ENCODE measurements at regions not wholly inside any gene's neighbourhood (a gene's known extent, or its start where the extent isn't known, plus 50 kb on each side); places are given as distances from the start of the nearest gene placed in this dataset.
A peak's percentile ranks its signal among the peaks of the same experiment; 100 is the strongest.

DNA sequence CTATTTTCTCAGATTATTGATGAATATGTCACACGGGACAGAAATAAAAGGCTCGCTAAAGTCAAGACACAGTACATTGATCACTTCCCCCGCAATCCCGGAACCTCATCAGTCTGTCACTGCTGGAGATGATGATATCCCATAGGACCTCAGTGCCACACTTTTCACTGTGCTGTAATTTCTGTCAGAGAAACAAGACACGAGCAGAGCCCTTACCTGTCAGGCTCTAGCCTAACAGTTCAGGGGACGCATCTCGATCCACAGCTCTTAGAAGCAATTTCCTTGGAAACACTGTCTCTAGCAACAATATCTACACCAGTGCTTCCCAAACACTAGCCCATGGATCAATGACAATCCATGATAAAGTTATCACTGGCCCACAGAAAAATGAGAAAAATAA lies 140.0 kb downstream of the GRIN2B start:
- DNase-seq (ENCODE audit: low spot score) = no peak

DNA sequence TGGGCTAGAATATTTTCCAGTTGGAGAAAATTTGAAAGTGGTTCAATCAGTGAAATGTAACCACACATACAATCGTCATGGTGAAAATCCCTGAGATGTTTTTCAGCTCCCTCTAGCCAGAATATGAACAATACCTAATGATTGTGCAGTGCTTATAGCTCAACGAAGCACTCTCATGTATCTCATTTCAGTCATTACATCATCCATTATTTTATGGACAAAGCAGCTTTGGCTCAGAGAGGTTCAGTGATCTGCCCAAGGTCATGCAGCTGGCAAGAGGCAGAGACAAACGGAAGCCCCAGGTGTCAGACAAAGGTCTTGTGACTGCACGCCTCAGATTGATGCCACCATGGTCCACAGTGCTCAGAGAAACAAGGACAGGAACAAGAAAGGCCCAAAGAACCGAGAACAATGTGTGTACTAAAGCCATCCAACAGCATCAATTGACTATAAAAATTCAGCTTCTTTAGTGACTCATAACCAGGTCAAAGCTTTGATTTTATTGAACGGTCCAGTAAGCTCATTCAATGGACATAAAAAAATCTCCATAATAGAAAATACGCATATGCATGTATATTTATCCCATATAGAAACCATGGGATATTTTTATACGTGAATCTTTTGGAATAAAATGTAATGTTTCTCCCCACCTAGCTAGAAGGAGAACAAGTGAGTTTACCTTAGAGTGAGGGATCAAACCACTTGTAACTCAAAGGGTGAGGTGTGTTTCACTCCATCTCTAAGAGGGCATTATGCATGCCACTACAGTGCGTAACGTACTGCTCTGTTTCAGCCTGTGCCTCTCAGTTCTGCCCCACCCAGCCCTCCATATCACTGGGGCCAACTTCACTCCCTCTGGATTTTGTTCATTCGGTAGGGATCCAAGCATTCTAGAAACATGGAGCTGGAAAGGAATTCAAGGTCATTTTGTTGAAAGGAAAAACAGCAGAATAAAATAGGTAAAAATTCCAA lies 141.8 kb downstream of the GRIN2B start:
- no peak for DNase-seq (ENCODE audit: low spot score)

DNA sequence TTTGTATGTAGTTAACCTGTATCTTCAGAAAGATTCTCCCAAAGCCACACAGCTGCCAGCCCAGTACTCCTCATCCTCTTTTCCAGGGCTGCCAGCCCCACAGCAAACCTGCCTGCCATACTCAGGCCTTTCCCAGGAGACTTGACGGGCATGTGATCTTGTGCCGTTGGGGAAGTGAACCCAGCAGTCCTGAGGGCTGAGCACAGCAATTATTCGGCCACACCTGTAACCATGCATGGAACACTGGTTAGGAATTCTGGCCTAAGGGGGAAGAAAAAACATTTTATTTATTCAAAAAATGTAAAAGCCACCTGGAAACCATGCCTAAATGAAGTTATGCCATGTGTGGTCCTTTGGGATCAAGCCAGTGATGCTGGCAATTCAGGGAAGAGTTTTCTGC lies 145.3 kb downstream of the GRIN2B start:
- no peak for DNase-seq (ENCODE audit: low spot score)

DNA sequence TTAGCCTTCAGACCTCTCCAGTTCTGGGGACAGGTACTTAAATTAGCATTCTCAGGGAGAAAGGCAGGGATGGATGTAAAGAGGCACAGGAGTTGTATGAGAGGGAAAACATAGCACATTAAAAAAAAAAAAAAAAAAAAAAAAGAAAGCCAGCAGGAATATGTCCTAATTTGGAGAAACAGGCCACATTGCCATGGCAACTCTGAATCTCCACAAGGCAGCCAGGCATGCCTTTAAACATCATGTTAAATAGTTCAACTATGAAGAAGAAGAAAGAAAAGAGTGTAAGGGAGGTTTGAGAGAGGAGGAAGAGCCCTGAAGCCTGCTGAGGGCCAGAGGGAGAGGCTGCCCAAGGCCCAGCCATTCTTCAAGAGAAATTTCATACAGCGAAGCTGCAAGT lies 145.8 kb downstream of the GRIN2B start:
- no peak for DNase-seq (ENCODE audit: low spot score)

DNA sequence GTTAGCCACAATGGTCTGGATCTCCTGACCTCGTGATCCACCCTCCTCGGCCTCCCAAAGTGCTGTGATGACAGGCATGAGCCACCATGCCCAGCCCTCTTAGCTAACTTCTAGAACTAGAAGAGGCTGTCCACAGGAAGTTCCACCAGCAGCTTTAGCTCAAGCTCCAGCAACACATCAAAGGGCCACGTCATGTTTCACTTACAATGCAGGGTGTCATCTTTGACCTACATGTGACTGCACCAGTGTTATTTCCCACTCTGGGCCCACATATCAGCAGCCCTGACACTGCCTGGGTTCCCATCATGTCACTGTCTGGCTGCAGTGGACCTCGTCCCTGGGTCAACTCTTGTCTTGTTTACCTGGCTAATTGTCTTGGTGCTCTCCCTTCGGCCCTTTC lies 147.2 kb downstream of the GRIN2B start:
- no peak for DNase-seq (ENCODE audit: low spot score)

DNA sequence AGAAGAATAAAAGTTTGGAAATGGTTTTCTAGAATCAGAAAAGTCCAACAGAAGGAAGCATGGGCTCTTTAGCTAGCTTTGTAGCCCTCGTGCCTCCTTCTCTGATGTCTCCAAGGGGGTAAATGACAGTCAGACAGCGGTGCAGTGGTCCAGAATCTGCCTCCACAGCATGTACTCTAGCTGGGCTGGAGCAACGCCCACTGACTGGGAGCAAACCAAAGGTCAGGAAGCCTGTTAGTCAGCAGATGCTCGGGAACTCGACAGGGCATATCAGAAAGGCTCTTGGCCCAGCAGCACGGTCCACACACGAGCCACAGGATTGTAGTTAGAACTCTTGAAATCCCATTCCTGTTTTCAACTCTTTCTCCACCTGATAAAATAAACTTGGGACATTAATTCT lies 164.3 kb downstream of the GRIN2B start:
- no peak for DNase-seq (ENCODE audit: low spot score)

DNA sequence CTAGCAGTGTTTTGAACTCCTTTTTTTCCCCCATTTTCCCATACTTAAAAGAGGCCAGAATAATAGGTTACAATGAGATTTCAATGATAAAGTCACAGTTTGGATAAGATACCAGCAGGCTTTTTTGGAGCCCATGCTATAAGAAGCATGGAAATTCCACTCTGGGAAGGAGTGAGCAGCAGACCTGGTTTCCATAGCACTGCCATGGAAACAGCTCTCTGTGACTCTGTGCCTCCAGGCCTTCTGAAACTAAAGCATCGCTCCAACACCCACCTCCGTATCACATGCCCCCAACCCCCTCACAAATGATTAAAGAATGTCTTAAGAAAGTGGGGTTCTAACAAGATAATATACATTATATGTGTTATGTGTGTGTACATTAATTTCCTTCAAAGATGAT lies 165.0 kb downstream of the GRIN2B start:
- no peak for DNase-seq (ENCODE audit: low spot score)

DNA sequence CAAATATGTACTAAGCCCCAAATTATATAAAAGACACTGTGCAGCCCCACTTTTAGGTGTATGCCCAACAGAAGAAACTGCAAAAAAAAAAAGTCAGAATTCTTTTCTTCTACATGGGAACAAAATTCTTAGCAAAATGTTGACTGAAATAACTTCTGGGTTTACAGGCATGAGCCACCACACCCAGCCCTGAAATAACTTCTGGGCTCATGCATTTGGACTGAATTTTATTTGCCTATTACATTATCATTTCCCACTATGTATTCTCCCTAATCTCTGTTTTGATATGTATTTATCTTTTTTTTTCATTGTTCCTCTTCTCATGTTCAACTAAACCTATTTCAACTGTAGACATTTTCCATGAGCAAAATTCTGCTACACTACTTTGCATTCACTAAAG lies 169.2 kb downstream of the GRIN2B start:
- no peak for DNase-seq (ENCODE audit: low spot score)

DNA sequence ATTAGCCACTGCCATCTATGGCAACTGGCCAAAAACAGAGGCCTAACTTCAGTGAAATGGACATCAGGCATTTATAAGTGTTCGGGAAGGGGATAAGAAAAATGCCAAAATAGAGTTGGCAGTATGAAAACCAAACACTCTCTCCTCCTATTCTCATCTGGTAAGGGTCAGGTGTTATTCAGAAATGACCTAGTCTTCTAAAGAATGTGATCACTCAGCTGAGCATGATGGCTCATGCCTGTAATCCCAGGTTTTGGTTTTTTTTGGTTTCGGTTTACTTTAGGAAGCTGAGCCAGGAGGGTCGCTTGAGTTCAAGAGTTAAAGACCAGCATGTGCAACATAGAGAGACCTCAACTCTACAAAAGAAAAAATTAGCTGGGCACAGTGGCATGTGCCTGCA lies 170.3 kb downstream of the GRIN2B start:
- DNase-seq (ENCODE audit: low spot score) = no peak

DNA sequence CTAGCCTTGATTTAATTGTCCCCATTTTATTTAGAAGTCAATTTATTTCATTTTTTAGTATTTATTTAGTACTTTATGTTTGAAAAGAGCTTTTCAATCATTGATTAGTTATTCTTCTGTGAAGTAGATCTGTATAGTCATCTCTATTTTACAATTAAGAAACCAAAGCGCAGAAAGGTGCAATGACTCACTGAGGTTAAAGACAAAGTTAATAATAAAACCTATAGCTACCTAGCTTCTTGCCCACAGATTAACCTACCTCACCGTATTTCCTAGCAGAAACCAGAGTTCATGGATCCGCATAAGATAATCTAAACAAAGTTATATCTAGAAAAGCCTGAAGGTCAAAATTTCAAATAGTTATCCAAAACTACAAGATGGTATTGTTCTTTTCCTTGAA lies 176.4 kb downstream of the GRIN2B start:
- DNase-seq (ENCODE audit: low spot score) = no peak

DNA sequence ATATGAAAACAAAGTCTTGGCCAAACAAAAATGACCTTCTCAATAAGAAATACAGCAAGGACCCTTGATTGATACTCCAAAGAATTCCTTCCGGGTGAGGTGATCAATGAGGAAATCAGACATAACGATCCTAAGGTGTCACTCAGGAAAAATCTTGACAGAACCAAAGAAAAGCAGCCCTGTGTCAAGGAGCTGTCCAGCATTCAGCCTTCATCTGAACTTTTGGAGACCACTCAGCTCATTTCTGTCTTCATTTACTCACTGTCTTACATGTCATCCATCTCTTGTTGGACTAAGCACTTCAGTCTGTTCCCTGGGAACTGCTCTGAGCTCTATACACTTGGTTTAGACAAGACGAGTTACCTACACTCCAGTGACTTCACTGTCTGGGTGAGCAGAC lies 179.9 kb downstream of the GRIN2B start:
- no peak for DNase-seq (ENCODE audit: low spot score)

DNA sequence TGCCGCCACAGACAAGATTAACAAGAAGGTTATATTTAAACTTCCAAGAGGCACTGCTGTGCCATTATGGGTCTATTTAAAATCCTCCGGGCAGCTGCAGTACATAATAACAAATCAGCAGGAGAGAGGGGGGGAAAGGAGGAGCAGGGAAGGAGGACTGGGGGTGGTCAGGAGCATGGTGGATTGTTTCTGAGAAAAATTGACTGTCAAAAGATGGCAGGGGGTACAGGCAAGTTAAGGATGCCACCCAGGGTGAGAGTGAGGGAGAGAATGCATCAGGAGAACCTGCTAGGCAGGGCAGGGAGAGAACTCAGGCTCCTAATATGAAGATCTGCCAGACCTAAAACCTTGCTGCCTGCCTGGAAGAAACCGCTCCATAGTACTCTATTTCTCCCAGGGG lies 181.8 kb downstream of the GRIN2B start:
- no peak for DNase-seq (ENCODE audit: low spot score)

DNA sequence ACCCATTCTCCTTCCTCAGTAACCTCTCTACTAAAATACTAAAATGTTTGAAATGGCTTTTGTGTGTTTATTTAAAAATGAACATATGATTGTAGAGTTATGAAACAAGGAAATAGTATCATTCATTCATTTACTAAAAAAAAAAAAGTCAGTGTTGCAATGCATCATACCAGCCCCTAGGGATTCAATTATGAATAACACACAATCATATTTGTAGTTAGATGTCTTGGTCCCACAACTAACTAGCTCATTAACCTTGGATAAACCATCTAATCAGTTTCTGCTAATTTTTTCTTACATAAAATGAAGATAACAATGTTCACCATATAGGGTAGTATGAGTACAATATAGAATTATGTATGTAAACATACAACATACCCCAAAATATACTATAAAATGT lies 183.2 kb downstream of the GRIN2B start:
- DNase-seq (ENCODE audit: low spot score) = no peak

DNA sequence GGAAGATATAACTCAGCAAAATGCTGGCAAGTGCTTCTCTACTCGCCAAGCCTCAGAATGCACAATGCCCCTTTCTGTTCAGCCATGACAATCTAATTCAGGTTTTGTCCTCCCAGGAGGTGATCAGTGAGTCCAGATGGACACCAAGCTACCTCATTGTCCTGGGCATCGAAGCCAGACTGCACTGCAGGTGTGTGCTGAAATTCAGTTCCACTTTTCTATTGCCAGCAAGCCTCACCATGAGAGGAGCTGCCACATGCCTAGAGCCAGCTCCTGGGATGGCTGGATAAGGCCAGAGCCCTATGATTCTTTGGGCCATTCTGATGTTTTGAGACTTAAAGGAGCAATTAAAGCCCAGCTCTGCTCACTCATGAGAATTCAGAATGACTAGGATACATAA lies 186.7 kb downstream of the GRIN2B start:
- DNase-seq (ENCODE audit: low spot score) = no peak

DNA sequence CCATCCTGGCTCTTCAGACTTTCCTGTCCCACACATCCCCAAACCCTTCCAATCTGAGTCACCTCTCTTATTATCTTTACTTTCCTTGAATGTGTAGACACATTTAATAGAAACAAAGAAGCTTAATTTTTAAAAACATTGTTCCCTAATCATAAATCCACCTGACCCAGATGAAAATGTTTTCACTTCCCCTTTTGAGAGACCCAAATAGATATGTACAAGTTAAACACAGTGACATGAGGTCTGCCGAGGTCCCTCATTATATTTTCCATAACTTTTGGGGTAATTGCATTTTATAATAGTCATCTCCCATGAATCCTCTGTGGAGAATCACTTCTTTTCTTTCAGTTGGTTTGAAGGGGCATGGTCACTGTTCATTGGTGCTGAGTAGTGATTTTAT lies 191.1 kb downstream of the GRIN2B start:
- peak; percentile 14 for DNase-seq (ENCODE audit: low spot score)

DNA sequence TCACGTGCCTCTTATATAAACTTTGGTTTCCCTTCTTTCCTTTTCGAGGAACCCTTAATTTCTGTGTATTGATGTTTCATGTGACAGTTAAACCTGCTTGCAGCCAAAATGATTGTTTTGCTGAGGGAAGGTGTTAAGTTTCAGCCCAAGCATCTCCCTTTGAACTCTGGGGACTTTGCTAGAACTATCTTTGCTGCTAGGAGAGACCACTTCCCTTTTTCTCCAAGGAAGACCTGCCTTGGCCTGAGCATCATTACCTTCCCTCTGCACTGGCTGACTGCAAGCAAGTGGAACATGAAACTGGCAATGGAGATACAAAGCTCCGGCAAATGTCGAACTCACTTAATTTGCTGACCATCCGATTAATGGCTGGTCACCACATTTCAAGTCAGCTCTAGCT lies 192.8 kb downstream of the GRIN2B start:
- no peak for DNase-seq (ENCODE audit: low spot score)

DNA sequence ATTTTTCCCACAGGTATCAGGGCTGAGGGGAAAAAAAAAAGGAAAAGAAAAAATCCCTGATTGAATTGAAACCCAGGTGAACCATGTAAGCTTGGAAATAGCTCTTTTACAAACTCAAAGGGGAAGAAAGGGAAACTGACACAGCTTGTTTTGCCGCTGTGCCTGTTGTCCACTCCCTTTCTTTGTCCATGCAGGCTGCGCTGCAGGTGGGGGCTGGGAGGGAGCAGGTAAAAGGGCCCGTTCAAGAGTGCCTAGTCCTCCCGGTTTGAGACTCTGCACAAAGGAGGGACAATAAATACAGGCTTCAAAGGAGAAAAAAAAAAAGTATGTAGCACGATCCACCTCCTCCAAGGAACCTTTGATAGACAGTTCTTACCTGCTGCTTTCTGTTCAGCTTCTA lies 194.8 kb downstream of the GRIN2B start:
- no peak for DNase-seq (ENCODE audit: low spot score)

DNA sequence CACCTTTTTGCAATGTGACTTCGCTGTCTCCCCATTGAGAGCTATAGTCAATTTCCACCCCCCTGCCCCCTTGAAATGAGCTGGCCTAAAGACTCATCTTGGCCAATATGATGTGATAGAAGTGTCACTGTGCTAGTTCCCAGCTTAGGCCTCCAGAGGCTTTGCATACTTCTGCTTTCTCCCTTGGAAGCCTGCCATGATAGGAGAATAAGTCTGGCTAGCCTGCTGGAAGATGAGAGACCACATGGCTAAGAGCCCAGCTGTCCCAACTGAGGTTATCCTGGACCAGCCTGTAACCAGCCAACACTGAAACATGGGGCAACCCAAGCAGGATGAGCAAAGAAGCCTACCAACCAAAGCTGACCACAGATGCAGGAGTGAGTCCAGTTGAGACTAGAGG lies 196.9 kb downstream of the GRIN2B start:
- DNase-seq (ENCODE audit: low spot score) = no peak

DNA sequence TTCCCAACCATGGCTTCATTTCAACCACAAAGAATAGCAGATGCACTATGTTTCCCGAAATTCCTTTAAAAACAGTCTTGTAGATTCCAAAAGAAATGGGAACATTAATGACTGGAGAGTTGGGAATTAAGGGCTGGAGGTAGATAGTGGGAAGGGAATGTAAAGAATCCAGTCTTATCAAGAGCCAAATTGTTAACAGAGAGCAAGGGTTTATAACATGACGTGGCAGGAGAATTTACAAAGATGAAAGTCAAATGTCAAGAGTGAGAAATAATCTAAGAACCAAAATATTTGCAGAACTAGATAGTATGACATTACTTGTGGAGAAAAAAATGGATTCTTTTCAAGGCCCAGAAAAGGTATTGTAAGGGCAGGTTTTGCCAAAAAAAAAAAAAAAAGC lies 200.9 kb downstream of the GRIN2B start:
- DNase-seq (ENCODE audit: low spot score) = no peak

DNA sequence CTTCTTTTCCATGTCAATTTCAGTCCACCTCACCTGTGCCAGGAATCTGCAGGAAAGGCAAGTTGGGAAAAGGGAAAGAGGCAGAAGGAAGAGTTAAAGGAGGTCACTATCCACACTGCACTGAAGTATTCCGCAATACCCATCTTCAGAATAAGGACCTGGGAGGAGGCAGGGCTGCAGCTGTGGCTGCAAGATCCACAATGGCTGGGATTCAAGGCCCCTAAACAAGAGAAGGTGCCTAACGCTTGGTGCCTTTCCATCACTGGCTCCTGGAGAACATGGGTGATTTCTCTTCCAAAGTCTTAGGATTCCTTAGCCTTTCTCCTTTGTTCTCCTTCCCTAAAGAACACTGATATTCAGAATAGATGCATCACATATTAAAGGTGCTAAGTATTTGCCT lies 204.0 kb downstream of the GRIN2B start:
- no peak for DNase-seq (ENCODE audit: low spot score)

DNA sequence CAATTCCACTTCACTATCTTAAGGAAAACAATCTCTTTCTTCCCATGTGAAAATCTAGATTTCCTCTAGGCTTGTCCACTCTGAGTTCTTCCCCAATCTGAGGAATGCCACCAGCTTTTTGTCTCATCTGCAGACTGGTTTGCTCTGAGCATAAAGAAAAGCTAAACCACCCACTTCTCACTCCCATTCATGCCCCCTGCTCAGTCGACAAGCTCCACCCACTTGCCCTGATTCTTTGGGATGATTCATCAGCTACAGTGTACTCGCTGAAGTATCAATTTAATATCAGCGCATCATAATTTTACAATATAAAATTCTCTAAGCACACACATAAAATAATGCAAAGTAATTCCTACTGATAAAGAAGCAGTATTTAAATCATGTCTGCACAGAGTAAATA lies 209.1 kb downstream of the GRIN2B start:
- no peak for DNase-seq (ENCODE audit: low spot score)

DNA sequence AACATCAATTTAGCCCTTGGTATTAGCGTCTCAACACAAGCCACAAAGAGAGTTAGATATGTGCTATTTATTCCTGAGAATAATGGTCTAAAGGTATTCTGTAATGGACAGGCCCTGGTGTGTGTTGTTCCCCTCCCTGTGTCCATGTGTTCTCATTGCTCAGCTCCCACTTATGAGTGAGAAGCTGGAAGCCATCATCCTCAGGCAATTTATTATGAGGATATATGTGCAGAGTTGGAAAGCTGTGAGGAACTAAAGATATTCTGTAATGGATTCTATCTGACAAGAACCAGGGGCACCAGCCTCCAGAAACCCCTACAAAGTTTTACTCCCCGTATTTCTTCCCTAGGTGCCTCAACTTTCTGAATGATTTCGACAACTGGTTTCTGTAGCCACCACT lies 210.8 kb downstream of the GRIN2B start:
- no peak for DNase-seq (ENCODE audit: low spot score)

DNA sequence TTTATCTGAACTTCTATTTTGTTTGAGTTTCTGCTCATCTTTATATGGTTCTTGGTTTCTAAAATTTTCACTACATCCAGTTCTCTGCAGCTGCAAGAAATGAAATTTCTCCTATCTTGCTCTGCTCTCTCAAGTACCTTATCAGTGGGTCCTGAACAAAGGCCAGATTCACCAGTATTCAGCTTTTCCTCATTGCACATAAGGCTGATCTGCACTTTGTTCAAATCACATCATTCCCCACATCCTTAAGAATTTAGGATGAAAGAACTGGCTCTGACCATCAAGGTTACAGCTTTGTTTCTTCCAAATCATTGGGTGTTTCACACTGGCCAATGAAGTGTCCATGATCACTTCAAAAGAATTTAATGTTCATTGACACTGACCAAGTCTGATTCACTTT lies 211.4 kb downstream of the GRIN2B start:
- DNase-seq (ENCODE audit: low spot score) = no peak

DNA sequence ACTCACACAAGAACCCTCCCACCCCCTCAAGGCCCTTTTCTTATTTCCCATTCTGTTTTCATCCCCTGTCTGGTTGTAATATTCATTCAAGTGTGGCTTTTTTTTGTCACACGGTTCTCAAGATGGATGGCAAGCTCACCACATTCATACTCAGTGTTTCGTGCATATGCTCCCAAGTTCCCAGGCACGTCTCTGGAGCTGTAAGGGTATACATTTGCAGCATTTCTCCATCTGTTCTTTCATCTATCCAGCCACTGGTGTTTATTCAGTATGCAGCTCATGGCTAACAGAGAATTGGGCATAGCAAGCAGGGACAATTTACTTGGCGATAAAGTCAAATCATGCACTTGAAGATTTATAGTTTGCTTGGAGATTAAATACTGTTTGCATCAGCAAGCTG lies 212.1 kb downstream of the GRIN2B start:
- no peak for DNase-seq (ENCODE audit: low spot score)
